HG02763 (cell line): ENCODE measurements at regions not wholly inside any gene's neighbourhood (a gene's known extent, or its start where the extent isn't known, plus 50 kb on each side); places are given as distances from the start of the nearest gene placed in this dataset.

ENCODE experiments used
- ATAC-seq: cut with Tn5 transposase; IDR thresholded peaks from one replicate; pipeline ENCODE4 v1.9.1; 2021; ENCODE audit warnings: mild to moderate bottlenecking, moderate library complexity; ENCODE audit not compliant: unreplicated experiment

DNA sequence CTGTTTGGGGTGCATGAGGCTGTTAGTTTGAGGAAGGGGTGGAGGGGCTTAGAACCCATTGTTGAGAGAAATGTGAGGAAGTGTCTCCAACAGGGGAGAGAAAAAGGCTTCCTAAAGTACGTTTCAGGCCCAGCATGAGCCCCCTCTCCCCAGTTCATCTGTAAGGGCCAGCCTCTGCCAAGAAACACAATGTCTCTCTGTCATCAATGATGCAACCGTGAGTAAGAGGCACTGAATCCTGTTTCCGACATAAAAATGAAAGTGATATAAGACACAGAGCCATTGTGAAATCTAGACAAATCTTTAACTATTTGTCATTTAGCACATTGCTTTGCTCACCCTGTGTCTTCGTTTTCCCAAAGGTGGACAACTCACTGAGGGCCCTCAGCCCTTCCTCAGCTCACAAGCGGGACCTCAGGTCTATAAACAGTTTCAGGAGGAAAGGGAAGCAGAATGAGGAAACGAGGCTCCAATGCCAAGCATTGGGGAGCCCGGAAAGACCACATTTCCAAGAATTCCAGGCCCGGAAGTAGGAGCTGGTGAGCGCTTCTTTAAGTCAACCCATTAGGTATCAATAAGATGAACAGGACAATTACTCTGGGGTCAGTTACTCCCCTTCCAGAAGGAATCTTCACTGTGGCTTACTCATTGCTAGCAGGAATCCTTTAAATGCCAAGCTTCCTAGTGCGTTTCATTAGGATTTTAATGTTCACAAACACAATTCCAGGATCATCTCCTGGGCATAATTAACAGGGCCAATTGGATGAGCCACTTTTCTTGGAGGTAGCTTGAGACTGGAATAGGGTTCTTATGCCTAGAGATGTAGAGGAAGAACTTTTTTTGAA is 59.0 kb upstream of the KLF4 start:
- no peak for ATAC-seq

- ATAC-seq, result no peak
Observed at GRCh38 chr9:107547772-107548297, 58.3 kb upstream of the KLF4 start.

GRCh38 chr9:107547303-107547702 is 57.7 kb upstream of the KLF4 start:
- no peak for ATAC-seq

GRCh38 chr9:107546859-107547258 is 57.3 kb upstream of the KLF4 start:
- no peak for ATAC-seq

DNA sequence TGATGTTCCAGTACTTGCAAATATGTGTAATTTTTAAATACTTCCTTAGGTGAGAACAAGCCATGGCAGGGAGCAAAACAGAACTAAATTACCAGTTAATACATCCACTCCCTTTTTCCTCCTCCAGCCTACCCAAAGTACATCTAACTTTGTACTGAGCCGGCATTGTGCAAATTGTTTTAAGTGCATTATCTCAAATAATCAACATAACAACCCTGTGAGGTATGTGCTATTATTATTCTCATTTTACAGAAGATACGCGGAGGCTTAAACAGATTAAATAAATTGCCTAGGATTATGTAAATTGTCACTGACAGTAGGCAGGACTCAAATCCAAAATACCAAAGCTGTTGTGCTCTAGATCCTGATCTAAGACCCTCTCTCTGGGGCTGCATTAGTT is 55.5 kb upstream of the KLF4 start:
- no peak for ATAC-seq

DNA sequence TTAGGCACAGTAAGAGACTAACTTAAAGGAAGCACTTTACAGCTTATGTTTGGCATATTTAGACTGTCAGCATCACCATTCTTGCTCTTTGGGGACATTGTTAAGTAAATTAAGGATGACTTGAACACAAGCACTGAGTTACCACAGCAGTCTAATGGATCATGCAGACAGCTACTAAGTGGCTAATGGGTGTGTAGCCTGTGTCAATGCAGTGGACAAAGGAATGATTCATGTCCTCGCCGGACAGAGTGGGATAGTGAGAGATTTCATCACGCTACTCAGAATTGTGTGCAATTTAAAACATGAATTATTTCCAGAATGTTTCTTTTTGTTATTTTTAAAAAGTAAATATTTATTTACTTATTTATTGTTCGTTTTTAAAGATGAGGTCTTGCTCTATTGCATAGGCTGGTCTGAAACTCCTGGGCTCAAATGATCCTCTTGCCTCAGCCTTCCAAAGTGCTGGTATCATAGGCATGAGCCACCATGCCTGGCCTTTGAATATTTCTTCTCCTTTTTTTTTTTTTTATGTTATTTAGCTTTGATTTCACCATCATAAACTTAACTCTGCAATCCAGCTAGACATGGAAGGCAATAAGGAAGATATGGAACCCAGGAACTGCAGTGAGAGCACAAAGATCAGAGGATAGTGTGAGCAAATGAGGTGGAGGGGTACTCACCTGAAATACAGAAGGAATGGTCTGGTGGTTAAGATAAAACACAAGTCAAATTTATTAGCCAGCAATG is 53.0 kb upstream of the KLF4 start:
- no peak for ATAC-seq

- ATAC-seq, result no peak
Observed at GRCh38 chr9:107541523-107541922, 52.0 kb upstream of the KLF4 start.

DNA sequence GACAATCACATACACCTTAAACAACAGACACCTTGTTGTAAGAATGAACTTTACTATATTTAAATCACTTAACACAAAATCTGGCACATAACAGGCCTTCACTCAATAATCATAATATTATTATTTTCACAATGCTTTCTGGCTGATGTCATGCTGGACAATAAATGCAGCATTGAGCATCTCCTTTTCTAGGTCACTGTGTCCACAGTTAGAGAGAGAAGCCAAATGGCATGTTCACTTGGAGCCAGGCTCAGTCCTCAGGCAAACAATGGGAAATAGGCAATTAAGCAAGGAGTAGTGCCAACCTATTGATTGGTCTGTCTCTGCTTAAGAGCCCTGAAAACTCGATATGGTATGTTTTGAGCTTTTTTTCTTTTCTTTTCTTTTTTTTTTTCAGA is 50.6 kb upstream of the KLF4 start:
- no peak for ATAC-seq

DNA sequence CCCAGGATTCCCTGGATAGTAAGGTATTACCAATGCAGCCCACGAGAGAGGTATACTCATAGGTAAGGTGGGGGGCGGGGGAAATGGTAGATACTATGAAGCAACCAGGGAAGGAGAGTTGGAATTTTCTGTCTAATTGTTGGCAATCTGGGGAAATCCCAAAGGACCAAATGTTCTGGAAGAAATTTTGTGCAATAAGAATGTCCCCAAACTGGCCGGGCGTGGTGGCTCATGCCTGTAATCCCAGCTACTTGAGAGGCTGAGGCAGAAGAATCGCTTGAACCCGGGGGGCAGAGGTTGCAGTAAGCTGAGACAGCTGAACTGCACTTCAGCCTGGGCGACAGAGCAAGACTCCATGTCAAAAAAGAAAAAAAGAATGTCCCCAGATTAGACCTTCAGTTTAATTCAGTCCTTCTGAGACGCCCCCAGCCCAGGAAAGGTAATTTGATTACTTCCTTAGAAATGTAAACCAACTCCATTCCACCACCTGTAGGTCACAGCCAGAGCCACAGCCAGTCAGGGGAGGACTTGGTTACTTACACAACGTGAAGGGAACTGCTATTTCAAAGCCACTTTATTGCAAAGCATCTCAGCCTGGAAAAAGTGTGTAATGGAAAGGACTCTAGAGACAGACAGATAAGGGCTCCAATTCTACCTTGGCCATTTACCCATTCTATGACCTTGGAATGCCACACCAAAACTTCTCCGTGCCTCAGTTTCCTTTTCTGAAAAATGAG is 50.0 kb upstream of the KLF4 start:
- ATAC-seq, result no peak
